GM23338 (cell line): ENCODE measurements at regions not wholly inside any gene's neighbourhood (a gene's known extent, or its start where the extent isn't known, plus 50 kb on each side); places are given as distances from the start of the nearest gene placed in this dataset.

Experiments
- ATAC-seq: fragments of 200-7000 bp; cut with Tn5 transposase; 3 replicates; pipeline ENCODE4 v1.9.1; 2020
- DNase-seq: peaks from one replicate; pipeline ENCODE4 v3.0.0-alpha.2; 2015; ENCODE audit warnings: low spot score
- H2AFZ ChIP-seq: fragments of 200-600 bp; sonication (generic); 2 replicates; pipeline ENCODE4 v1.8.0; 2016; ENCODE audit warnings: antibody characterized with exemption, mild to moderate bottlenecking, moderate library complexity
- H3F3A ChIP-seq: fragments of 200-600 bp; sonication (generic); replicated peaks from 2 replicates; pipeline ENCODE4 v1.8.0; 2017; ENCODE audit warnings: antibody characterized with exemption, mixed run types, low read depth
- H3K27ac ChIP-seq: fragments of 200-600 bp; sonication (generic); 2 replicates; pipeline ENCODE4 v1.6.1; 2016; ENCODE audit warnings: low read depth
- H3K27me3 ChIP-seq: fragments of 200-600 bp; sonication (generic); 2 replicates; pipeline ENCODE4 v1.8.0; 2016; ENCODE audit warnings: mild to moderate bottlenecking, mixed run types, moderate library complexity; ENCODE audit not compliant: insufficient read depth
- H3K36me3 ChIP-seq: fragments of 200-600 bp; sonication (generic); 2 replicates; pipeline ENCODE4 v1.8.0; 2016; ENCODE audit warnings: mild to moderate bottlenecking; ENCODE audit not compliant: insufficient read depth
- H3K4me1 ChIP-seq: fragments of 200-600 bp; sonication (generic); 2 replicates; pipeline ENCODE4 v1.8.0; 2016; ENCODE audit warnings: mild to moderate bottlenecking, moderate library complexity; ENCODE audit not compliant: insufficient read depth
- H3K4me2 ChIP-seq: fragments of 200-600 bp; sonication (generic); 2 replicates; pipeline ENCODE4 v1.7.1; 2017; ENCODE audit warnings: mixed run types
- H3K4me3 ChIP-seq: fragments of 200-600 bp; sonication (generic); 2 replicates; pipeline ENCODE4 v1.6.1; 2016; ENCODE audit warnings: mixed run types
- H3K79me2 ChIP-seq: fragments of 200-600 bp; sonication (generic); replicated peaks from 2 replicates; pipeline ENCODE4 v1.8.0; 2017; ENCODE audit warnings: mild to moderate bottlenecking; ENCODE audit not compliant: insufficient read depth
- H3K9me2 ChIP-seq: fragments of 200-600 bp; sonication (generic); 2 replicates; pipeline ENCODE4 v1.8.0; 2017; ENCODE audit not compliant: insufficient read depth
- H4K20me1 ChIP-seq: fragments of 200-600 bp; sonication (generic); replicated peaks from 2 replicates; pipeline ENCODE4 v1.8.0; 2017; ENCODE audit warnings: mild to moderate bottlenecking; ENCODE audit not compliant: insufficient read depth
- H3K27ac Mint-ChIP-seq: 2 replicates; pipeline ENCODE4 v1.8.0; 2020; ENCODE audit warnings: inconsistent platforms, mild to moderate bottlenecking, moderate library complexity, mixed read lengths
- H3K27me3 Mint-ChIP-seq: 3 replicates; pipeline ENCODE4 v1.8.0; 2022; ENCODE audit warnings: low read depth, mild to moderate bottlenecking, moderate library complexity, mixed read lengths, inconsistent platforms; ENCODE audit not compliant: insufficient read depth, poor library complexity
- H3K36me3 Mint-ChIP-seq: 3 replicates; pipeline ENCODE4 v1.8.0; 2021; ENCODE audit warnings: low read depth, mild to moderate bottlenecking, inconsistent platforms, moderate library complexity, mixed read lengths
- H3K4me1 Mint-ChIP-seq: 3 replicates; pipeline ENCODE4 v1.8.0; 2020; ENCODE audit warnings: mild to moderate bottlenecking, inconsistent platforms, mixed read lengths
- H3K4me3 Mint-ChIP-seq: 3 replicates; pipeline ENCODE4 v1.8.0; 2021; ENCODE audit warnings: moderate library complexity, mild to moderate bottlenecking, inconsistent platforms, mixed read lengths
- H3K9me3 Mint-ChIP-seq: 3 replicates; pipeline ENCODE4 v1.8.0; 2020; ENCODE audit warnings: moderate library complexity, mild to moderate bottlenecking, inconsistent platforms, mixed read lengths
- CREB1 ChIP-seq: fragments of 250-450 bp; sonication (Bioruptor Pico); IDR thresholded peaks from 2 replicates; pipeline ENCODE4 v1.5.0; 2020; ENCODE audit warnings: low read depth, mild to moderate bottlenecking, moderate library complexity
- CTCF ChIP-seq, 2 experiments: fragments of 200-600 bp in 1 of 2; sonication (generic) in 1 of 2; conservative IDR thresholded peaks; 2 replicates each; pipeline versions ENCODE4 v1.5.1 to v1.6.1; 2016 to 2017; ENCODE audit warnings: antibody characterized with exemption in 2 of 2, low read depth in 2 of 2, mild to moderate bottlenecking in 2 of 2, moderate library complexity in 1 of 2
- JUNB ChIP-seq: IDR thresholded peaks from one replicate; pipeline ENCODE4 v1.6.1; 2016; ENCODE audit warnings: antibody characterized with exemption; ENCODE audit not compliant: unreplicated experiment
- NANOG ChIP-seq: IDR thresholded peaks from 2 replicates; pipeline ENCODE4 v1.6.1; 2016; ENCODE audit warnings: antibody characterized with exemption, borderline replicate concordance
- POLR2AphosphoS5 ChIP-seq: IDR thresholded peaks from 2 replicates; pipeline ENCODE4 v1.6.1; 2016; ENCODE audit warnings: antibody characterized with exemption, low read depth
- REST ChIP-seq: IDR thresholded peaks from one replicate; pipeline ENCODE4 v1.6.1; 2018; ENCODE audit warnings: antibody characterized with exemption; ENCODE audit not compliant: unreplicated experiment
- ZNF114 ChIP-seq: fragments of 250-450 bp; sonication (Bioruptor Pico); IDR thresholded peaks from 2 replicates; pipeline ENCODE4 v1.5.0; 2020; ENCODE audit warnings: mild to moderate bottlenecking, moderate library complexity
- TF ChIP-seq, protein P1 (sequence below): IDR thresholded peaks from 2 replicates; pipeline ENCODE4 v1.6.1; 2016; ENCODE audit warnings: antibody characterized with exemption

DNA sequence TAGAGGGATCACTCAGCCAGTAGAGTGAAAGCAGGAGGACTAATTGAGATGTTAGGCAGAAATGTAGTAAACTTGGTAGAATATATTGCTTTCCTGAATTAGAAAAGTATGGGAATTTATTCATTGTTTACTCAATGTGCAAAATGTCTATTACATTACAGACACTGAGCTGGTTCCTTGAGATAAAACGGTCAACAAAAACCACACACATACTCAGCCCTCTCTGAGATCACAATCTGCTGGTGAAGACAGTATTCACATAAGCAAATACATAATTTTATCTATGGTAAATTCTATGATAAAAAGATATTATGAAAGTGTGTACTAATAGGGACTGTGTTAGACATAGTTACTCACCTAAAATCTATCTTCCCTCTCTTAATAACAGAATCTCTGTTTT is 833.5 kb downstream of the KCNA4 start (continued):
- TF ChIP-seq CTCF (conservative IDR thresholded peaks at IDR 0.05; ENCODE audit: low read depth in 2 of 2) (no peak), JUNB (no peak), POLR2AphosphoS5 (no peak)
- TF ChIP-seq, protein P1, sequence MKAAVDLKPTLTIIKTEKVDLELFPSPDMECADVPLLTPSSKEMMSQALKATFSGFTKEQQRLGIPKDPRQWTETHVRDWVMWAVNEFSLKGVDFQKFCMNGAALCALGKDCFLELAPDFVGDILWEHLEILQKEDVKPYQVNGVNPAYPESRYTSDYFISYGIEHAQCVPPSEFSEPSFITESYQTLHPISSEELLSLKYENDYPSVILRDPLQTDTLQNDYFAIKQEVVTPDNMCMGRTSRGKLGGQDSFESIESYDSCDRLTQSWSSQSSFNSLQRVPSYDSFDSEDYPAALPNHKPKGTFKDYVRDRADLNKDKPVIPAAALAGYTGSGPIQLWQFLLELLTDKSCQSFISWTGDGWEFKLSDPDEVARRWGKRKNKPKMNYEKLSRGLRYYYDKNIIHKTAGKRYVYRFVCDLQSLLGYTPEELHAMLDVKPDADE, result no peak

GRCh38 chr11:29173660-29174062 is 843.2 kb downstream of the KCNA4 start:
- H3K27ac Mint-ChIP-seq, result no peak overlapping the region
- TF ChIP-seq NANOG, result no peak
- no peak for TF ChIP-seq ZNF114 (CRISPR knock-in tag)
- TF ChIP-seq CREB1 (CRISPR knock-in tag), result no peak
- DNase-seq (no peak), ATAC-seq (no peak)
- no peaks in the 10 kb centered on the region for H3K79me2 ChIP-seq
- H3K36me3 ChIP-seq, result no peaks in the 10 kb centered on the region
- H2AFZ ChIP-seq, result no peak overlapping the region
- no peaks in the 10 kb centered on the region for H3K4me1 Mint-ChIP-seq
- H3K36me3 Mint-ChIP-seq, result no peaks in the 10 kb centered on the region
- no peaks in the 10 kb centered on the region for H3K9me2 ChIP-seq
- H3K4me1 ChIP-seq, result 0 out of 2 replicates have a peak, but pooled peaks cover 6% of the 10 kb centered on the region
- H4K20me1 ChIP-seq, result no peaks in the 10 kb centered on the region
- no peaks in the 10 kb centered on the region for H3K27me3 Mint-ChIP-seq
- no peaks in the 10 kb centered on the region for H3K9me3 Mint-ChIP-seq
- no peak overlapping the region for H3K27ac ChIP-seq
- H3K4me2 ChIP-seq, result no peak overlapping the region
- no peak overlapping the region for H3K4me3 ChIP-seq
- no peaks in the 10 kb centered on the region for H3F3A ChIP-seq
- H3K27me3 ChIP-seq, result no peaks in the 10 kb centered on the region
- H3K4me3 Mint-ChIP-seq, result no peak overlapping the region

- Histone ChIP-seq H3K36me3 (no peaks in the 10 kb centered on the region), H3K4me3 (no peak overlapping the region), H3K79me2 (no peaks in the 10 kb centered on the region), H3F3A (no peaks in the 10 kb centered on the region), H3K4me1 (0 out of 2 replicates have a peak, but pooled peaks cover 6% of the 10 kb centered on the region), H3K27me3 (no peaks in the 10 kb centered on the region), H3K27ac (no peak overlapping the region), H3K4me2 (no peak overlapping the region), H3K9me2 (no peaks in the 10 kb centered on the region), H2AFZ (no peak overlapping the region), H4K20me1 (no peaks in the 10 kb centered on the region)
- Mint-ChIP-seq H3K9me3 (no peaks in the 10 kb centered on the region), H3K27me3 (no peaks in the 10 kb centered on the region), H3K36me3 (no peaks in the 10 kb centered on the region), H3K27ac (no peak overlapping the region), H3K4me1 (no peaks in the 10 kb centered on the region), H3K4me3 (no peak overlapping the region)
- DNase-seq, result no peak
- no peak for ATAC-seq
- TF ChIP-seq JUNB (no peak), CTCF (conservative IDR thresholded peaks at IDR 0.05; ENCODE audit: low read depth in 2 of 2) (no peak), REST (no peak)
Observed at GRCh38 chr11:29171360-29171950, 845.4 kb downstream of the KCNA4 start.
